CD4-positive, alpha-beta T cell (primary cell): ENCODE measurements at regions not wholly inside any gene's neighbourhood (a gene's known extent, or its start where the extent isn't known, plus 50 kb on each side); places are given as distances from the start of the nearest gene placed in this dataset.

ENCODE experiments used
- ATAC-seq: fragments of 200-7000 bp; cut with Tn5 transposase; one replicate; pipeline ENCODE4 v1.10.0; 2022; ENCODE audit warnings: mild to moderate bottlenecking; ENCODE audit not compliant: poor library complexity
- CTCF ChIA-PET: fragments of 350-600 bp; sonication (Branson Sonifier 250); formaldehyde crosslinking; loops from one replicate; lab custom pipeline; 2021; ENCODE audit warnings: antibody characterized with exemption, inconsistent platforms; lab: Charles Lee
- POLR2A ChIA-PET: fragments of 350-600 bp; sonication (Branson Sonifier 250); formaldehyde crosslinking; loops from one replicate; lab custom pipeline; 2021; ENCODE audit warnings: antibody characterized with exemption, inconsistent platforms; lab: Charles Lee
- DNase-seq, 14 experiments: peaks; one replicate each; pipeline ENCODE4 v3.0.0-alpha.2; 2013 to 2020; ENCODE audit warnings: mixed read lengths in 2 of 14
- H3K27ac ChIP-seq, 2 donors: one replicate each; pipeline versions ENCODE4 v1.5.1 to v1.7.0; 2013; ENCODE audit warnings: low read length in 2 of 2, low read depth in 1 of 2, mild to moderate bottlenecking in 1 of 2
- H3K27me3 ChIP-seq, 2 experiments: 1 replicate in 1 of 2; 2 replicates in 1 of 2; pipeline versions ENCODE4 v1.6.1 to v1.7.0; 2013; ENCODE audit warnings: low read length in 2 of 2, control low read depth in 1 of 2, mild to moderate bottlenecking in 1 of 2, moderate library complexity in 1 of 2; ENCODE audit not compliant: insufficient read depth in 2 of 2, control insufficient read depth in 1 of 2
- H3K36me3 ChIP-seq: one replicate; pipeline ENCODE4 v1.6.1; 2013; ENCODE audit warnings: low read length, control low read depth; ENCODE audit not compliant: insufficient read depth
- H3K4me1 ChIP-seq: one replicate; pipeline ENCODE4 v1.6.1; 2013; ENCODE audit warnings: low read length, control low read depth; ENCODE audit not compliant: insufficient read depth
- H3K4me3 ChIP-seq: one replicate; pipeline ENCODE4 v1.5.1; 2013; ENCODE audit warnings: mild to moderate bottlenecking, low read length, moderate library complexity
- H3K9me3 ChIP-seq, 2 experiments: 1 replicate in 1 of 2; 2 replicates in 1 of 2; pipeline versions ENCODE4 v1.6.1 to v1.7.0; 2013; ENCODE audit warnings: low read length in 2 of 2, mild to moderate bottlenecking in 2 of 2, control low read depth in 1 of 2, moderate library complexity in 1 of 2; ENCODE audit not compliant: control insufficient read depth in 1 of 2, insufficient read depth in 1 of 2
- H3K27ac Mint-ChIP-seq: one replicate; pipeline ENCODE4 v1.8.0; 2020; ENCODE audit warnings: mixed read lengths
- H3K27me3 Mint-ChIP-seq: one replicate; pipeline ENCODE4 v1.8.0; 2021; ENCODE audit warnings: mixed read lengths
- H3K36me3 Mint-ChIP-seq: one replicate; pipeline ENCODE4 v1.8.0; 2021; ENCODE audit warnings: low read depth, mixed read lengths
- H3K4me1 Mint-ChIP-seq: one replicate; pipeline ENCODE4 v1.8.0; 2021; ENCODE audit warnings: low read depth, mixed read lengths
- H3K4me3 Mint-ChIP-seq: one replicate; pipeline ENCODE4 v1.8.0; 2020; ENCODE audit warnings: mild to moderate bottlenecking, mixed read lengths
- H3K9me3 Mint-ChIP-seq: one replicate; pipeline ENCODE4 v1.8.0; 2020; ENCODE audit warnings: mixed read lengths
- CTCF ChIP-seq: fragments of 200-600 bp; IDR thresholded peaks from one replicate; pipeline ENCODE4 v1.8.0; 2022; ENCODE audit warnings: antibody characterized with exemption, mild to moderate bottlenecking
- intact Hi-C, 2 experiments: fragments of 100-400 bp; cut with DNase I in 1 of 2; cut with micrococcal nuclease in 1 of 2; formaldehyde crosslinking; loops; one replicate each; pipeline versions ENCODE4 v1.15.1 to v1.9.0; 2023 to 2025; cut with DNase I, micrococcal nuclease

- Mint-ChIP-seq H3K4me1 (no peaks in the 10 kb centered on the region), H3K27ac (no peak overlapping the region), H3K9me3 (peaks cover 6% of the 10 kb centered on the region), H3K36me3 (no peaks in the 10 kb centered on the region), H3K27me3 (no peaks in the 10 kb centered on the region), H3K4me3 (no peak overlapping the region)
- no peaks in the 10 kb centered on the region for H3K27me3 ChIP-seq
- no peak for DNase-seq
- intact Hi-C loops: no loop called here
- H3K4me3 ChIP-seq: no peak overlapping the region
- ChIA-PET CTCF (no interaction called here), POLR2A (no interaction called here)
- no peak overlapping the region for H3K27ac ChIP-seq
- H3K4me1 ChIP-seq: no peaks in the 10 kb centered on the region
- TF ChIP-seq CTCF: no peak
- H3K9me3 ChIP-seq: peaks cover 0 to 5% of the 10 kb centered on the region in 2 experiments
- no peaks in the 10 kb centered on the region for H3K36me3 ChIP-seq
- ATAC-seq: no peak
These were observed 433.4 kb upstream of the NRXN1 start for GRCh38 chr2:51465326-51465725.

GRCh38 chr2:51454177-51454576 lies 422.2 kb upstream of the NRXN1 start:
- Mint-ChIP-seq H3K4me1 (no peaks in the 10 kb centered on the region), H3K9me3 (peaks cover 13% of the 10 kb centered on the region), H3K27ac (no peak overlapping the region), H3K27me3 (no peaks in the 10 kb centered on the region), H3K4me3 (no peak overlapping the region), H3K36me3 (no peaks in the 10 kb centered on the region)
- TF ChIP-seq CTCF: no peak
- no peaks in the 10 kb centered on the region for H3K27me3 ChIP-seq
- no peak for ATAC-seq
- ChIA-PET POLR2A (no interaction called here), CTCF (no interaction called here)
- no peak overlapping the region for H3K4me3 ChIP-seq
- intact Hi-C loops: no loop called here
- no peak overlapping the region for H3K27ac ChIP-seq
- H3K4me1 ChIP-seq: no peaks in the 10 kb centered on the region
- peaks cover 4 to 6% of the 10 kb centered on the region in 2 experiments for H3K9me3 ChIP-seq
- H3K36me3 ChIP-seq: no peaks in the 10 kb centered on the region
- no peak for DNase-seq

GRCh38 chr2:51448911-51449310 lies 417.0 kb upstream of the NRXN1 start:
- CTCF ChIA-PET: no interaction called here
- peaks cover 22% of the 10 kb centered on the region for H3K9me3 Mint-ChIP-seq

More at GRCh38 chr2:51448911-51449310, 417.0 kb upstream of the NRXN1 start:
- intact Hi-C loops: no loop called here
- Mint-ChIP-seq H3K4me3 (no peak overlapping the region), H3K27ac (no peak overlapping the region), H3K36me3 (no peaks in the 10 kb centered on the region), H3K4me1 (no peaks in the 10 kb centered on the region), H3K27me3 (no peaks in the 10 kb centered on the region)
- POLR2A ChIA-PET: no interaction called here
- no peak for TF ChIP-seq CTCF
- DNase-seq (no peak), ATAC-seq (no peak)
- Histone ChIP-seq H3K27ac (no peak overlapping the region), H3K36me3 (no peaks in the 10 kb centered on the region), H3K4me1 (no peaks in the 10 kb centered on the region), H3K9me3 (peaks cover 4 to 6% of the 10 kb centered on the region in 2 experiments), H3K4me3 (no peak overlapping the region), H3K27me3 (no peaks in the 10 kb centered on the region)
